DND-41 (cell line): ENCODE measurements at regions not wholly inside any gene's neighbourhood (a gene's known extent, or its start where the extent isn't known, plus 50 kb on each side); places are given as distances from the start of the nearest gene placed in this dataset.

Source experiments
- ATAC-seq: fragments of 200-7000 bp; cut with Tn5 transposase; 3 replicates; pipeline ENCODE4 v1.9.1; 2021; ENCODE audit warnings: low read depth; ENCODE audit not compliant: insufficient read depth
- DNase-seq: peaks from one replicate; pipeline ENCODE4 v3.0.0-alpha.2; 2020
- H2AFZ ChIP-seq: 2 replicates; pipeline ENCODE4 v1.6.0; 2012; ENCODE audit warnings: low read depth, low read length
- H3K27ac ChIP-seq: 2 replicates; pipeline ENCODE4 v1.5.1; 2012; ENCODE audit warnings: low read length, inconsistent platforms
- H3K27me3 ChIP-seq: fragments of 200-600 bp; sonication (generic); 2 replicates; pipeline ENCODE4 v1.6.0; 2012; ENCODE audit warnings: low read length, mild to moderate bottlenecking, inconsistent platforms; ENCODE audit not compliant: insufficient read depth, poor library complexity
- H3K36me3 ChIP-seq: 2 replicates; pipeline ENCODE4 v1.5.1; 2012; ENCODE audit warnings: low read length, inconsistent platforms; ENCODE audit not compliant: insufficient read depth
- H3K4me1 ChIP-seq: 2 replicates; pipeline ENCODE4 v1.5.1; 2012; ENCODE audit warnings: mild to moderate bottlenecking, low read length; ENCODE audit not compliant: insufficient read depth
- H3K4me2 ChIP-seq: 2 replicates; pipeline ENCODE4 v1.6.0; 2012; ENCODE audit warnings: mild to moderate bottlenecking, moderate library complexity, low read length, inconsistent platforms; ENCODE audit not compliant: insufficient read depth
- H3K4me3 ChIP-seq, 2 experiments: fragments of 200-600 bp in 1 of 2; shearing (Covaris generic) in 1 of 2; 2 replicates each; pipeline ENCODE4 v1.5.1; 2012 to 2016; ENCODE audit warnings: inconsistent platforms in 2 of 2, low read length in 2 of 2, mild to moderate bottlenecking in 2 of 2, low read depth in 1 of 2, moderate library complexity in 1 of 2
- H3K79me2 ChIP-seq: 2 replicates; pipeline ENCODE4 v1.6.0; 2012; ENCODE audit warnings: low read length, inconsistent platforms; ENCODE audit not compliant: insufficient read depth
- H3K9ac ChIP-seq: 2 replicates; pipeline ENCODE4 v1.6.0; 2012; ENCODE audit warnings: low read depth, mild to moderate bottlenecking, inconsistent platforms, low read length, moderate library complexity
- H3K9me3 ChIP-seq: 2 replicates; pipeline ENCODE4 v1.5.1; 2012; ENCODE audit warnings: low read length, moderate library complexity, mild to moderate bottlenecking, inconsistent platforms; ENCODE audit not compliant: insufficient read depth, severe bottlenecking
- H4K20me1 ChIP-seq: 2 replicates; pipeline ENCODE4 v1.6.0; 2012; ENCODE audit warnings: low read length; ENCODE audit not compliant: insufficient read depth
- EZH2 ChIP-seq: IDR thresholded peaks from 3 replicates; pipeline ENCODE4 v1.6.1; 2012; ENCODE audit warnings: borderline replicate concordance, low read depth, mild to moderate bottlenecking, moderate library complexity, low read length, inconsistent platforms; ENCODE audit not compliant: severe bottlenecking
- TF ChIP-seq, protein P1 (sequence below): IDR thresholded peaks from 2 replicates; pipeline ENCODE4 v1.5.1; 2012; ENCODE audit warnings: borderline replicate concordance, low read length, moderate library complexity, mild to moderate bottlenecking; ENCODE audit not compliant: poor library complexity, severe bottlenecking; ENCODE audit errors: extremely low read depth

GRCh38 chr14:61147381-61147821 is 133.7 kb downstream of the TMEM30B start:
- Histone ChIP-seq H3K79me2 (no peaks in the 10 kb centered on the region), H3K4me1 (no peaks in the 10 kb centered on the region), H3K4me3 (no peak overlapping the region), H3K9ac (no peak overlapping the region), H3K4me2 (no peak overlapping the region), H4K20me1 (no peaks in the 10 kb centered on the region), H3K9me3 (peaks cover 17% of the 10 kb centered on the region), H3K36me3 (no peaks in the 10 kb centered on the region), H3K27me3 (peaks cover 3% of the 10 kb centered on the region), H2AFZ (no peak overlapping the region), H3K27ac (no peak overlapping the region)
- TF ChIP-seq, protein P1, sequence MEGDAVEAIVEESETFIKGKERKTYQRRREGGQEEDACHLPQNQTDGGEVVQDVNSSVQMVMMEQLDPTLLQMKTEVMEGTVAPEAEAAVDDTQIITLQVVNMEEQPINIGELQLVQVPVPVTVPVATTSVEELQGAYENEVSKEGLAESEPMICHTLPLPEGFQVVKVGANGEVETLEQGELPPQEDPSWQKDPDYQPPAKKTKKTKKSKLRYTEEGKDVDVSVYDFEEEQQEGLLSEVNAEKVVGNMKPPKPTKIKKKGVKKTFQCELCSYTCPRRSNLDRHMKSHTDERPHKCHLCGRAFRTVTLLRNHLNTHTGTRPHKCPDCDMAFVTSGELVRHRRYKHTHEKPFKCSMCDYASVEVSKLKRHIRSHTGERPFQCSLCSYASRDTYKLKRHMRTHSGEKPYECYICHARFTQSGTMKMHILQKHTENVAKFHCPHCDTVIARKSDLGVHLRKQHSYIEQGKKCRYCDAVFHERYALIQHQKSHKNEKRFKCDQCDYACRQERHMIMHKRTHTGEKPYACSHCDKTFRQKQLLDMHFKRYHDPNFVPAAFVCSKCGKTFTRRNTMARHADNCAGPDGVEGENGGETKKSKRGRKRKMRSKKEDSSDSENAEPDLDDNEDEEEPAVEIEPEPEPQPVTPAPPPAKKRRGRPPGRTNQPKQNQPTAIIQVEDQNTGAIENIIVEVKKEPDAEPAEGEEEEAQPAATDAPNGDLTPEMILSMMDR, result no peak
- TF ChIP-seq EZH2, result no peak
- no peak for ATAC-seq
- no peak for DNase-seq

DNA sequence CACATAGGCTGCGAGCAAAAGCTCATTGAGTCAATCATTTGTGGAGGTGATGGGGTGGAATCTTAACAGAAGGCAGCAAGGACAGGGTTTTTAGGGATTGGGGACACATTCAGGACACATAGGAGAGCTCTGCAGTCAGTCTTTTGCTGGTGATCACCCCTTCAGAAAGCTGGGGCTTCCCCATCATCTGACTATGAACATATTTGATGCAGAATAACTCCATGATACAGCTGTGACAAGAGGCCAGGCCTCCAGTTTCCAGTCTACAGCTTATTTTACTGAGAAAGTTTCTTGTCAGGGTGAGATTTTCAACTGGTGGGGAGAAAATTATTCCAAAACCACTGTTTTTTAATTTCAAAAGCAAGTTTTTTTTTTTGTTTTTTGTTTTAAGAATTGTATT is 134.2 kb downstream of the TMEM30B start:
- no peak overlapping the region for H3K27ac ChIP-seq
- TF ChIP-seq, protein P1, result no peak
- TF ChIP-seq EZH2, result no peak
- no peak overlapping the region for H3K9ac ChIP-seq
- H3K36me3 ChIP-seq, result no peaks in the 10 kb centered on the region
- H3K27me3 ChIP-seq, result peaks cover 3% of the 10 kb centered on the region
- DNase-seq (no peak), ATAC-seq (no peak)
- H4K20me1 ChIP-seq, result no peaks in the 10 kb centered on the region
- no peak overlapping the region for H3K4me3 ChIP-seq
- H3K79me2 ChIP-seq, result no peaks in the 10 kb centered on the region
- H3K4me1 ChIP-seq, result no peaks in the 10 kb centered on the region
- no peak overlapping the region for H3K4me2 ChIP-seq
- H3K9me3 ChIP-seq, result peaks cover 17% of the 10 kb centered on the region
- H2AFZ ChIP-seq, result no peak overlapping the region

DNA sequence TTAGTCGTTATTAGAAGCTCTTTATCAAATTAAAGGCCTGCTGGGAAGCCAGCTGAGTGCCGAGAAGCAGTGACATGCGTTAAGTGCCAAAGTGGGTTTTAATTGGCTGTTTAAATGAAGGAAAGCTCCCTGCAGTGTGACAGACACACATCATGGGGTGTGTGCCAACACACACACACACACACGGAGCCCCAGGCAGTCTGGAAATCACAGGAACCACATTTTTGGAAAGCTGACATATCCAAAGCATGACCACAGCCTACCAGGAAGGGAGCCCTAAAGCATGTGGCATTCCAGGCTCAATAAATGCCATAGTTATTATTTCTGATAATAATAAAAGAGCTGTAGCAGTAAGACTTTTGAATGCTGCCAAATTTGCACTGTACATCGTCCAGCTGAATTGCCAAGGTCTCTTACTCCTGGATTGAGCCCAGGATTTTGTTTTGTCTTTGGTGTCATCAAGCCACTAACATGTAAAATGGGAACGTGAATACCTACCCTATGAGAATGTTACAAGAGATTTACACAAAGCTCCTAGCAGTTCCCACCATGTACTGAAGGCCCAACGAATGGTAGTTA is 135.1 kb downstream of the TMEM30B start:
- Histone ChIP-seq H2AFZ (no peak overlapping the region), H3K9ac (no peak overlapping the region), H3K27ac (no peak overlapping the region), H3K36me3 (no peaks in the 10 kb centered on the region), H3K79me2 (no peaks in the 10 kb centered on the region), H3K4me3 (no peak overlapping the region), H4K20me1 (no peaks in the 10 kb centered on the region), H3K4me1 (no peaks in the 10 kb centered on the region), H3K4me2 (no peak overlapping the region), H3K27me3 (no peaks in the 10 kb centered on the region), H3K9me3 (peaks cover 17% of the 10 kb centered on the region)
- no peak for DNase-seq
- TF ChIP-seq, protein P1, result no peak
- no peak for TF ChIP-seq EZH2
- ATAC-seq, result no peak
